AG10803 (cell line): ENCODE measurements at regions not wholly inside any gene's neighbourhood (a gene's known extent, or its start where the extent isn't known, plus 50 kb on each side); places are given as distances from the start of the nearest gene placed in this dataset.
"Not testable (repeated sequence)": the region's sequence is repeated elsewhere in the genome, so short reads cannot be mapped to it uniquely, and the experiment has no call there.

Experiments used
- DNase-seq: peaks from one replicate; pipeline ENCODE4 v3.0.0; 2010; ENCODE audit warnings: low read depth
- H3K4me3 ChIP-seq: 2 replicates; pipeline ENCODE4 v1.5.1; 2011; ENCODE audit warnings: mild to moderate bottlenecking, low read length, control low read depth
- TF ChIP-seq, protein P1 (sequence below): conservative IDR thresholded peaks from 2 replicates; pipeline ENCODE4 v1.5.1; 2011; ENCODE audit warnings: mild to moderate bottlenecking, low read length, control low read depth, inconsistent platforms

DNA sequence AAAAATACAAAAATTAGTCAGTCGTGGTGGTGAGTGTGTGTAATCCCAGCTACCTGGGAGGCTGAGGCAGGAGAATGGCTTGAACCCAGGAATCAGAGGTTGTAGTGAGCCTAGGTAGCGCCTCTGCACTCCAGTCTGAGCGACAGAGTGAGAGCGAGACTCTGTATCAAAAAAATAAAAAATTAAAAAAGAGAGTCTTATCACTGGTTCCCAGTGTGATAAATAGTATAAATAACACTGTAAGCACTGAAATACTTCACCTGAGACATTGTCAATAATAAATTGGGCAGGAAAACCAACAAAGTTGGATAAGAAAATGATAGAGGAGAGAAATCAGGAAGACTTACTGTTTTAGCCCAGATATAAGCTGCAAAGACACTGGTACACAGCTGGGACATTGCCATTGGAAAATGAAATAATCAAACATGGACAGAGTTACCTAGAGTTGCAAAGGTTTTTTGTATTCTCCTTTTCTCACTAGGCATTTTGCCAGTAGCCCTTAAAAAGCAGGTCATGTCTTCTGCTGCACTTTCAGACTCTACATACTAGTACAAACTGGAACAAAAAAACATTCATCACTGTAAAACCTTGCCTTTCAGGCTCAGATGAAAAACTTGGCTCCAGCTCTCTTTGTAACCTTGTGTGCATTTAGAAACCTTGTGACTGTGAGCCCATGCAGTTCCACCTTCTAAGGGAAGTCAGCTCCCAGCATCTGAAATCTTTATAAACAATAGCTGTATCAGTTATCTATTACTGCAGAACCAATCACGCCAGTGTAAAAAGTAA, 55.0 kb upstream of the PPP1R2C start:
- no peak overlapping the region for H3K4me3 ChIP-seq
- TF ChIP-seq, protein P1, sequence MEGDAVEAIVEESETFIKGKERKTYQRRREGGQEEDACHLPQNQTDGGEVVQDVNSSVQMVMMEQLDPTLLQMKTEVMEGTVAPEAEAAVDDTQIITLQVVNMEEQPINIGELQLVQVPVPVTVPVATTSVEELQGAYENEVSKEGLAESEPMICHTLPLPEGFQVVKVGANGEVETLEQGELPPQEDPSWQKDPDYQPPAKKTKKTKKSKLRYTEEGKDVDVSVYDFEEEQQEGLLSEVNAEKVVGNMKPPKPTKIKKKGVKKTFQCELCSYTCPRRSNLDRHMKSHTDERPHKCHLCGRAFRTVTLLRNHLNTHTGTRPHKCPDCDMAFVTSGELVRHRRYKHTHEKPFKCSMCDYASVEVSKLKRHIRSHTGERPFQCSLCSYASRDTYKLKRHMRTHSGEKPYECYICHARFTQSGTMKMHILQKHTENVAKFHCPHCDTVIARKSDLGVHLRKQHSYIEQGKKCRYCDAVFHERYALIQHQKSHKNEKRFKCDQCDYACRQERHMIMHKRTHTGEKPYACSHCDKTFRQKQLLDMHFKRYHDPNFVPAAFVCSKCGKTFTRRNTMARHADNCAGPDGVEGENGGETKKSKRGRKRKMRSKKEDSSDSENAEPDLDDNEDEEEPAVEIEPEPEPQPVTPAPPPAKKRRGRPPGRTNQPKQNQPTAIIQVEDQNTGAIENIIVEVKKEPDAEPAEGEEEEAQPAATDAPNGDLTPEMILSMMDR: no peak
- no peak for DNase-seq

DNA sequence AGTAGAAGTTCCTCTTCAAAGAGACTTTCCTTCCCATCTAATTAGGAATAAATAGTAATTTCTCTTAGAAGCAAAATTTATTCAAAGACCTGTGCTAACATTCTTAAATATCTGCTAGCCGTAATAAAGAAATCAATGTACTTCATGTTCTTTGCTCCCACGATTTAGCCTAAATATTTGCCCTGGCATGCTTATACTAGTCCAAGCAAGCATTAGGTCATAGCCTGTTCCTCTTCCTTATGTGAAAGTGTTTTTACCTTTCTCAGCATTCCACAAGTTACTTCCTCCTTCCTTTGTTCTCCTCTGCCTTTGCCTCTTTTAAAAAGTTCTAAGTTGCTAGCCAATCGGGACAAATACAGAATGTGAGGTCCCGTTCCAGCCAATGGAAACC, 55.6 kb upstream of the PPP1R2C start:
- DNase-seq, H3K4me3 ChIP-seq: not testable (repeated sequence)

DNA sequence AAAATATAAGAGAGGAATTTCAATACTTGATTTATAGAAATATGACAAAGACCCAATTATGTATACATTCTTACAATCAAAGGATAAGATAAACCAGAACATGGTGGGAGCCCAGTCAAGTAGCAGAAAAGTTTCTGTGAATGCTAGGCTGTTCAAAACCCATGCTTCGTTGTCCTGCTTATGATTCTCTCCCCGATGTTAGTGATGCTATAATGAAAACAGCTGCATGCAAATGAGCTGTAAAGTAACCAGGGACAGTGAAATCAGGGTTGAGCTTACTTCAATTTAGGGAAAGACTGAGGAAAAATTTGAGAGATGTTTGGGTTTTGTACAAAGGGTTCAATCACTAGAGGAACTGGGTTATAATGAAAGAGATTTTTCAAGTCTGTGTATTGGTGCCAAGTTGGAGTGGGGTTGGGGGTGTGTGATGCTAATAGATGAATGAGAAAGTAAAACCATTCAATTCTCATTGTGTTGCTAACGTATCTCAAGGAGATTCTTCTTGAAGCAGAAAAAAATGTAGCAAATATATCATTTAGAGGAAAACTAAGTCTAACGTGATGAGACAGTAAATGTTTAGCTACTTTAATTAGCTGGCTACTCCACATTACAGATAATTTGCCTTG, 59.3 kb upstream of the PPP1R2C start:
- DNase-seq: no peak
- TF ChIP-seq, protein P1: no peak
- no peak overlapping the region for H3K4me3 ChIP-seq

- TF ChIP-seq, protein P1: no peak
- DNase-seq: no peak
- no peak overlapping the region for H3K4me3 ChIP-seq
These were observed 59.8 kb upstream of the PPP1R2C start for GRCh38 chrX:42837747-42838146.

DNA sequence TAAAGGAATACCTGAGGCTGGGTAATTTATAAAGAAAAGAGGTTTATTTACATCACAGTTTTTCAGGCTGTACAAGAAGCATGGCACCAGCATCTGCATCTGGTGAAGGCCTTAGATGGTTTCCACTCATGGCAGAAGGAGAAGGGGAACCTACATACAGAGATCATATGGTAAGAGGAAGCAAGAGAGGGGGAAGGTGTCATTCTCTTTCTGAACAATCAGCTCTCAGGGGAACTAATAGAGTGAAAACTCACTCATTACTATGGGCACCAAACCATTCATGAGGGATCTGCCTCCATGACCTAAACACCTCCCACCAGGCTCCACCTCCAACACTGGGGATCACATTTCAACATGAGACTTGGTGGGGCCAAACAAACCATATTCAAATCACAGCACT, 61.7 kb upstream of the PPP1R2C start:
- no peak overlapping the region for H3K4me3 ChIP-seq
- DNase-seq: no peak
- TF ChIP-seq, protein P1: no peak

DNA sequence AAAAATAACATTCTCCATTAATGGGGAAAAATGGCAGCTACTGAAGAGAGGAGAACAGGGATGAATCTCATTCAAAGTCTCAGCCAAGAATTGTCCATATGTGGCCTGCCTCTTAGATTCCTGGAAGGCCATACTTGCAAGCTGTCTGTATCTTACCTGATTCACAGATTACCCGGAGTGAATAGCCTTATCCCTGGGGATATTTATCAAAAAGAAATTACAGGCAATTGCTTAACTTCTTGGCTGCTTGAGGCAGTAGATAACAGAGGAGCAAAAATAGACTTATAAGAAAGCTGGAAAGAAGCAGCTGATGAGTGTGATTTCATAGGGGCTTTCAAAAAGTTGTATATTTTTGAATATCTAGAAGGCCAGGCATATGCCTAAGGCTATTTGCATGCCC, 68.8 kb upstream of the PPP1R2C start:
- H3K4me3 ChIP-seq: no peak overlapping the region
- DNase-seq: no peak
- TF ChIP-seq, protein P1: no peak

DNA sequence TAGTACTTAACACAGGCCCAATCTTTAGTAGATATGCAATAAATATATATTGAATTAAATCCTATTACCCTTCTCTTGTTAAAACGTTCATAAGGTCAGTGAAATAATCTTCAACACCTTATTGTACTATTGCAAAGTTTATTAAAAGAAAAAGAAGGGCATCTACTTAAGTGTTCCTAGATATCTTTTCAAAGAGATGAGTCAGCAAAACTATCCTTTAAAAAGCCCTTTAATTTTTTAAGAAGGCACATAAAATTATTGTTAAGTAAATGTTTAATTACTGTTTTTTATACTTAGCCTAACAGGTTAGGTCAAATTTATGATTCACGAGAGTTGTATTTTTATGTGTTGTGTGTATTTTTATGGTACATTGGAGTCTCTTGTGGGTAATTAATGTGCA, 77.3 kb upstream of the PPP1R2C start:
- no peak for DNase-seq

More for the DNA sequence above, 77.3 kb upstream of the PPP1R2C start:
- no peak overlapping the region for H3K4me3 ChIP-seq
- TF ChIP-seq, protein P1: no peak
